ENCODE measurements at regions not wholly inside any gene's neighbourhood (a gene's known extent, or its start where the extent isn't known, plus 50 kb on each side); places are given as distances from the start of the nearest gene placed in this dataset.

DNA sequence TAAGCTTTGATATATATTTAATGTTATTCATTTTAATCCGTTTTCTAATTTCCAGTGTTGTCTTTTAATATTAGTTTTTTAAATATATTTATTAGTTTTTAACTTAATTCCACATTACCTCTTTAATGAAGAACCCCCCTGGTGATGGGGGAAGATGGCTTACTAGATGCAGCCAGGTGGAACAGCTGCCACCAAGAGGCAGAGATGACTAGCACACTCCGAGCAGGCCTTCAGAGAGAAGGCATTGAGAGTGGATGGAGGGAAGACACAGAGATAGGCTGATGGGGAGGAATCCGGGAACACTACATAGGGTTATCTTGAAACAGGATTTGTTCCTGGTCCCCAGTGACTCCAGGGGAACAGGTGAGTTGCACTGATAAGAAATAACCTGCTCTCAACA, 771.6 kb downstream of the LRFN5 start:
- no peak for DNase-seq (ENCODE audit: low read depth)
- TF ChIP-seq, protein P1, sequence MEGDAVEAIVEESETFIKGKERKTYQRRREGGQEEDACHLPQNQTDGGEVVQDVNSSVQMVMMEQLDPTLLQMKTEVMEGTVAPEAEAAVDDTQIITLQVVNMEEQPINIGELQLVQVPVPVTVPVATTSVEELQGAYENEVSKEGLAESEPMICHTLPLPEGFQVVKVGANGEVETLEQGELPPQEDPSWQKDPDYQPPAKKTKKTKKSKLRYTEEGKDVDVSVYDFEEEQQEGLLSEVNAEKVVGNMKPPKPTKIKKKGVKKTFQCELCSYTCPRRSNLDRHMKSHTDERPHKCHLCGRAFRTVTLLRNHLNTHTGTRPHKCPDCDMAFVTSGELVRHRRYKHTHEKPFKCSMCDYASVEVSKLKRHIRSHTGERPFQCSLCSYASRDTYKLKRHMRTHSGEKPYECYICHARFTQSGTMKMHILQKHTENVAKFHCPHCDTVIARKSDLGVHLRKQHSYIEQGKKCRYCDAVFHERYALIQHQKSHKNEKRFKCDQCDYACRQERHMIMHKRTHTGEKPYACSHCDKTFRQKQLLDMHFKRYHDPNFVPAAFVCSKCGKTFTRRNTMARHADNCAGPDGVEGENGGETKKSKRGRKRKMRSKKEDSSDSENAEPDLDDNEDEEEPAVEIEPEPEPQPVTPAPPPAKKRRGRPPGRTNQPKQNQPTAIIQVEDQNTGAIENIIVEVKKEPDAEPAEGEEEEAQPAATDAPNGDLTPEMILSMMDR (conservative IDR thresholded peaks at IDR 0.05; ENCODE audit: low read depth, low read length) = no peak

GRCh38 chr14:42374332-42374731, 767.7 kb downstream of the LRFN5 start:
- DNase-seq (ENCODE audit: low read depth) = no peak
- no peak overlapping the region for H3K4me3 ChIP-seq (ENCODE audit: low read depth, low read length)
- TF ChIP-seq, protein P1 (conservative IDR thresholded peaks at IDR 0.05; ENCODE audit: low read depth, low read length) = no peak

More for the DNA sequence above, 771.6 kb downstream of the LRFN5 start:
- no peak overlapping the region for H3K4me3 ChIP-seq (ENCODE audit: low read depth, low read length)

GRCh38 chr14:42370056-42370455, 763.4 kb downstream of the LRFN5 start:
- H3K4me3 ChIP-seq (ENCODE audit: low read depth, low read length) = no peak overlapping the region
- no peak for DNase-seq (ENCODE audit: low read depth)
- TF ChIP-seq, protein P1 (conservative IDR thresholded peaks at IDR 0.05; ENCODE audit: low read depth, low read length) = no peak

DNA sequence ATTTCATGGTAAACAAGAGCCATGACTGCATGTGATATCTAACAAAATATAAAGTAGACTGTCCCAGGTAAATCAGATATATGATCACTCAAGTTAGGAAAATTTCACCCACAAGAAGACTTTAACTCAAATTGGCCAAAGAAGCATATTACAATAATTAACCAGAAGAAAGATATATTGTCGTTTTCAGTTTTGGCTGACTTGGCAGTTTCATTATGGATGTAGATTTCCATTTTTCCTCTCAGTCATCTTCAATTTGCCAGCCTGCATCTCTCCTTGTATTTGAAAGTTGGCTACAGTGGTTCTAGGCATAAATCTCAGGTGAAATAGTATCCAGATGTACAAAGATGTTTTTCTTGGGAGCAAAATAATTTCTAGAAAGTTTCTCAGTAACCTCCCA, 761.6 kb downstream of the LRFN5 start:
- TF ChIP-seq, protein P1 (conservative IDR thresholded peaks at IDR 0.05; ENCODE audit: low read depth, low read length) = no peak
- DNase-seq (ENCODE audit: low read depth) = no peak

DNA sequence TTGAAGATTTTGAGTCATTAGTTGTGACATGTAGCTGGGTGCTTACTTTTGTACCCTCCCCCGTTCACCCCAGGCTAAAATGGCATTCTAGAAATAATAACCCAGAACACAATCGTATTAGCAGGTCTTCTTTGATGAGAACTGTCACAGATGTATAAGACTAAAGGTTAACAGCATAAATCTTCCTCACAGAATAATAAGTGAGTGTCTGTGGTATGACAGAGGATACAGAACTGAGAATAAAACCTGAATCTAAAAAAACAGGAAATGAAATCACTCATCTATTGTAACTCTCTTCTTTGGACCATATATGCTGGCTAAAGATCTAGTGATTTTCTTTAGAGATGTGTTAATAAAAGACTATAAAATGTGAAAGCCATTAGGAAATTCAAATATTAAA, 746.6 kb downstream of the LRFN5 start:
- DNase-seq (ENCODE audit: low read depth) = no peak
- TF ChIP-seq, protein P1 (conservative IDR thresholded peaks at IDR 0.05; ENCODE audit: low read depth, low read length) = no peak
- no peak overlapping the region for H3K4me3 ChIP-seq (ENCODE audit: low read depth, low read length)

More for the DNA sequence above, 761.6 kb downstream of the LRFN5 start:
- H3K4me3 ChIP-seq (ENCODE audit: low read depth, low read length) = no peak overlapping the region

- H3K4me3 ChIP-seq (ENCODE audit: low read depth, low read length) = no peak overlapping the region
- TF ChIP-seq, protein P1 (conservative IDR thresholded peaks at IDR 0.05; ENCODE audit: low read depth, low read length) = no peak
Measured at GRCh38 chr14:42335918-42336317, 729.2 kb downstream of the LRFN5 start.

GRCh38 chr14:42334931-42335330, 728.3 kb downstream of the LRFN5 start:
- no peak for DNase-seq (ENCODE audit: low read depth)

More at GRCh38 chr14:42335918-42336317, 729.2 kb downstream of the LRFN5 start:
- no peak for DNase-seq (ENCODE audit: low read depth)

More at GRCh38 chr14:42334931-42335330, 728.3 kb downstream of the LRFN5 start:
- no peak overlapping the region for H3K4me3 ChIP-seq (ENCODE audit: low read depth, low read length)
- TF ChIP-seq, protein P1 (conservative IDR thresholded peaks at IDR 0.05; ENCODE audit: low read depth, low read length) = no peak

Data from choroid plexus epithelial cell (primary cell).